Sigmoid colon (tissue), 4 donors: ENCODE measurements at regions not wholly inside any gene's neighbourhood (a gene's known extent, or its start where the extent isn't known, plus 50 kb on each side); places are given as distances from the start of the nearest gene placed in this dataset.

Experiments
- CTCF ChIP-seq, 4 experiments: fragments of 450-650 bp in 3 of 4; fragments of 200-600 bp in 1 of 4; IDR thresholded peaks; one replicate each; pipeline ENCODE4 v1.5.1; 2016 to 2019; ENCODE audit warnings: antibody characterized with exemption in 4 of 4, mild to moderate bottlenecking in 3 of 4, moderate library complexity in 2 of 4
- POLR2AphosphoS5 ChIP-seq, 4 donors: sonication (generic); formaldehyde crosslinking; IDR thresholded peaks; one replicate each; pipeline ENCODE4 v1.6.1; 2017; ENCODE audit warnings: antibody characterized with exemption in 4 of 4

GRCh38 chr2:66030553-66030952 is 404.4 kb upstream of the MEIS1 start:
- TF ChIP-seq CTCF (IDR thresholded peaks at IDR 0.05) (no peak), POLR2AphosphoS5 (IDR thresholded peaks at IDR 0.05) (no peak)
